Stomach (tissue), 8 donors: ENCODE measurements at regions not wholly inside any gene's neighbourhood (a gene's known extent, or its start where the extent isn't known, plus 50 kb on each side); places are given as distances from the start of the nearest gene placed in this dataset.

Source experiments
- DNase-seq, 2 donors: peaks; one replicate each; pipeline versions ENCODE4 v3.0.0 to v3.0.0-alpha.2; 2013 to 2019
- H3K27ac ChIP-seq, 5 donors: fragments of 200-600 bp in 4 of 5; sonication (generic) in 4 of 5; one replicate each; pipeline ENCODE4 v1.5.1; 2013 to 2019; ENCODE audit warnings: mild to moderate bottlenecking in 1 of 5, moderate library complexity in 1 of 5
- H3K27me3 ChIP-seq, 3 donors: fragments of 200-600 bp; sonication (generic); one replicate each; pipeline ENCODE4 v1.5.1; 2017 to 2019; ENCODE audit warnings: mixed run types in 1 of 3
- H3K36me3 ChIP-seq, 4 donors: fragments of 200-600 bp; sonication (generic); 1 replicate in 3 of 4; 2 replicates in 1 of 4; pipeline ENCODE4 v1.5.1; 2016 to 2019
- H3K4me1 ChIP-seq, 4 donors: fragments of 200-600 bp; sonication (generic); one replicate each; pipeline ENCODE4 v1.5.1; 2016 to 2019
- H3K4me3 ChIP-seq, 4 donors: fragments of 200-600 bp; sonication (generic) in 3 of 4; one replicate each; pipeline ENCODE4 v1.5.1; 2016 to 2019; ENCODE audit warnings: mild to moderate bottlenecking in 1 of 4
- H3K9me3 ChIP-seq, 4 donors: fragments of 200-600 bp; sonication (generic); one replicate each; pipeline ENCODE4 v1.5.1; 2016 to 2019
- EP300 ChIP-seq: sonication (generic); formaldehyde crosslinking; IDR thresholded peaks from one replicate; pipeline ENCODE4 v1.6.1; 2017; ENCODE audit warnings: antibody characterized with exemption
- POLR2A ChIP-seq, 4 donors: fragments of 450-650 bp; IDR thresholded peaks; one replicate each; pipeline ENCODE4 v1.6.1; 2016; ENCODE audit warnings: antibody characterized with exemption in 4 of 4, control low read depth in 2 of 4, mild to moderate bottlenecking in 1 of 4, moderate library complexity in 1 of 4
- POLR2AphosphoS5 ChIP-seq, 3 donors: sonication (generic); formaldehyde crosslinking; IDR thresholded peaks; one replicate each; pipeline ENCODE4 v1.6.1; 2016; ENCODE audit warnings: antibody characterized with exemption in 3 of 3
- WGBS, 5 donors: extraction: QIAGEN DNeasy Blood & Tissue Kit in 3 of 5; methylation state at CpG; one replicate each; pipeline versions ENCODE4 v1.1.5 to v1.1.7; 2013 to 2018; 5-methylcytosine and 5-hydroxymethylcytosine counted together
- intact Hi-C: fragments of 100-400 bp; cut with DNase I; formaldehyde crosslinking; loops from one replicate; pipeline ENCODE4 v1.15.1; 2023; ENCODE audit warnings: low total_unique reads
- TF ChIP-seq, protein P1 (sequence below), 7 experiments: fragments of 450-650 bp in 4 of 7; fragments of 200-600 bp in 3 of 7; sonication (generic) in 3 of 7; IDR thresholded peaks; one replicate each; pipeline ENCODE4 v1.5.1; 2016 to 2019; ENCODE audit warnings: antibody characterized with exemption in 7 of 7, control low read depth in 2 of 7, mild to moderate bottlenecking in 1 of 7
- donor health status: healthy with polysubstance abuse.
- donor health status: Bipolar disorder and iron deficiency.
- donor health status: healthy.

DNA sequence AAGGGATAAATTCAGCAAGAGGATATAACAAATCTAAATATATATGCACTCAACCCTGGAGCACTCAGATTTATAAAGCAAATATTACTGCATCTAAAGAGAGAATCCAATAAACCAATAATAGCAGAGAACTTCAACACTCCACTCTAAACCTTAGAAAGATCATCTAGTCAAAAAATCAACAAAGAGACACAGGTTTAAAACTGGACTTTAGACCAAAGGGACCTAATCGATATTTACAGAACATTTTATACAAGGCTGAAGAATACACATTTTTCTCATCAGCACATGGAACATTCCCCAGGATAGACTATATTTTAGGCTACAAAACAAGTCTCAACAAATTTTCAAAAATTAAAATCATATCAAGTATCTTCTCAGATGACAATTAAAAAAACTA lies 379.0 kb downstream of the GBE1 start:
- no peaks in the 10 kb centered on the region for H3K36me3 ChIP-seq
- no peaks in the 10 kb centered on the region for H3K4me1 ChIP-seq
- H3K27me3 ChIP-seq, result no peaks in the 10 kb centered on the region
- no peak overlapping the region for H3K27ac ChIP-seq
- intact Hi-C loops, result no loop called here
- H3K4me3 ChIP-seq, result no peak overlapping the region
- H3K9me3 ChIP-seq, result peaks cover 0 to 7% (median 0%) of the 10 kb centered on the region in 4 donors
- DNase-seq, result no peak
- 91 to 99% (median 96%) methylated on average over 1 of the region's 1 CpG for WGBS, 5 donors
- TF ChIP-seq POLR2A (IDR thresholded peaks at IDR 0.05) (no peak), EP300 (no peak), POLR2AphosphoS5 (IDR thresholded peaks at IDR 0.05) (no peak)
- TF ChIP-seq, protein P1, sequence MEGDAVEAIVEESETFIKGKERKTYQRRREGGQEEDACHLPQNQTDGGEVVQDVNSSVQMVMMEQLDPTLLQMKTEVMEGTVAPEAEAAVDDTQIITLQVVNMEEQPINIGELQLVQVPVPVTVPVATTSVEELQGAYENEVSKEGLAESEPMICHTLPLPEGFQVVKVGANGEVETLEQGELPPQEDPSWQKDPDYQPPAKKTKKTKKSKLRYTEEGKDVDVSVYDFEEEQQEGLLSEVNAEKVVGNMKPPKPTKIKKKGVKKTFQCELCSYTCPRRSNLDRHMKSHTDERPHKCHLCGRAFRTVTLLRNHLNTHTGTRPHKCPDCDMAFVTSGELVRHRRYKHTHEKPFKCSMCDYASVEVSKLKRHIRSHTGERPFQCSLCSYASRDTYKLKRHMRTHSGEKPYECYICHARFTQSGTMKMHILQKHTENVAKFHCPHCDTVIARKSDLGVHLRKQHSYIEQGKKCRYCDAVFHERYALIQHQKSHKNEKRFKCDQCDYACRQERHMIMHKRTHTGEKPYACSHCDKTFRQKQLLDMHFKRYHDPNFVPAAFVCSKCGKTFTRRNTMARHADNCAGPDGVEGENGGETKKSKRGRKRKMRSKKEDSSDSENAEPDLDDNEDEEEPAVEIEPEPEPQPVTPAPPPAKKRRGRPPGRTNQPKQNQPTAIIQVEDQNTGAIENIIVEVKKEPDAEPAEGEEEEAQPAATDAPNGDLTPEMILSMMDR (IDR thresholded peaks at IDR 0.05), result no peak

DNA sequence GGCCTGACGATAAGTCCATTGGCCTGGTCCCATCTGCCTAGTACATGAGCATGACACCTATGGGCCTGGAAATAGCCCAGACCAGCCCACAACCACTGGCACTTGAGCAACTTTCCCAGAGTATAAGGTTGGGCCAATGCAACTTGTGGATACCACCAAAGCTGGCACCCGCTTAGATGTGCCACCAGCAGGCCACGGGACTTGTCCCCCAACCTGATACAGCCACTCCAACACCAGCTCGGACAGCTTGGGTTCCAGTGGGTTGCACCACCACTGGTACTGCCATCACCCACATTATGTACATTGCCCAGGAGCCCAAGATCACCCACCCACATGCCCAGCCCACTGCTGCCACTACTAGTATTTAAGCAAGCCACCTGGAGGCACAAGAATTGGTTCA lies 381.2 kb downstream of the GBE1 start:
- intact Hi-C loops, result no loop called here
- TF ChIP-seq, protein P1 (IDR thresholded peaks at IDR 0.05), result no peak
- no peak for TF ChIP-seq EP300
- no peak for TF ChIP-seq POLR2A (IDR thresholded peaks at IDR 0.05)
- TF ChIP-seq POLR2AphosphoS5 (IDR thresholded peaks at IDR 0.05), result no peak
- DNase-seq, result no peak
- H3K36me3 ChIP-seq, result no peaks in the 10 kb centered on the region
- H3K9me3 ChIP-seq, result peaks cover 0 to 7% (median 0%) of the 10 kb centered on the region in 4 donors
- no peak overlapping the region for H3K4me3 ChIP-seq
- WGBS, 5 donors, result 87 to 100% (median 97%) methylated on average over 1 to 4 of the region's 4 CpGs
- no peaks in the 10 kb centered on the region for H3K4me1 ChIP-seq
- H3K27ac ChIP-seq, result no peak overlapping the region
- no peaks in the 10 kb centered on the region for H3K27me3 ChIP-seq

DNA sequence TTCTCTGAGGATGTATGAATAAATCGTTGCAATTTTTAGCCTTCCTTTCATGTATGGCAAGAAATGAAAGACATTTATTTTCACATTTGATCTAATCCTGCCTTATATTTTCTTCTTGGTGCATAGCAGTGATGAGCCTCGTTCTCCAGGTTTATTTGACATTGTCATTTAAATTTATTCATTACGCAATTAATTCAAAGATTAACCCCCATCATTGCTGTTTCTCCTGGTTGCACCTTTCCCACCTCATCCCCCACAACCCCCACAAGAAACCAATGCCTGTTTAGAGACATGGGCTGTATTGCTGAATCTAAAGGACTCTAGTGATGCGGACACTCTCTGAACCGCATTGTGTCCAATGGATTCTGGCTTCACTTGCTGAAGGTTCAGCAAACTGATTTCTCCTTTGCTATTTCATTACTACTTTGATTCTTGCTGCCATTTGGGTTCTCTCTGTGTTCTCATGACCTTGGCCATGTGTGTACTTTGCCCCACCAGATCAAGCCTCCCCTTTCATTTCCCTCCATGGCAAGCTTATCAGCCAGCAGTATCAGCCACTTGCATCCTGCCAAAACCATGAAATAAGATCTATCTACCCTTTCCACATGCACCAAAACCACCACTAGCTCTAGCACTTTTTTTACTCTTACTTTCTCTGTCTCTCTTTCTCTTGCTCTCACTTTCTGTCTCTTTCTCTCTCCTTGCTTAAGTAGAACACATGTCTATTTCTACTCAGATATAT lies 382.7 kb downstream of the GBE1 start:
- no peaks in the 10 kb centered on the region for H3K4me1 ChIP-seq
- H3K36me3 ChIP-seq, result no peaks in the 10 kb centered on the region
- no peaks in the 10 kb centered on the region for H3K27me3 ChIP-seq
- peaks cover 0 to 7% (median 0%) of the 10 kb centered on the region in 4 donors for H3K9me3 ChIP-seq
- 67 to 73% (median 70%) methylated on average over 5 of the region's 5 CpGs for WGBS, 5 donors
- H3K27ac ChIP-seq, result no peak overlapping the region
- TF ChIP-seq POLR2AphosphoS5 (IDR thresholded peaks at IDR 0.05), result no peak
- no peak for TF ChIP-seq POLR2A (IDR thresholded peaks at IDR 0.05)
- TF ChIP-seq EP300, result no peak
- H3K4me3 ChIP-seq, result no peak overlapping the region
- DNase-seq, result no peak
- intact Hi-C loops, result no loop called here

DNA sequence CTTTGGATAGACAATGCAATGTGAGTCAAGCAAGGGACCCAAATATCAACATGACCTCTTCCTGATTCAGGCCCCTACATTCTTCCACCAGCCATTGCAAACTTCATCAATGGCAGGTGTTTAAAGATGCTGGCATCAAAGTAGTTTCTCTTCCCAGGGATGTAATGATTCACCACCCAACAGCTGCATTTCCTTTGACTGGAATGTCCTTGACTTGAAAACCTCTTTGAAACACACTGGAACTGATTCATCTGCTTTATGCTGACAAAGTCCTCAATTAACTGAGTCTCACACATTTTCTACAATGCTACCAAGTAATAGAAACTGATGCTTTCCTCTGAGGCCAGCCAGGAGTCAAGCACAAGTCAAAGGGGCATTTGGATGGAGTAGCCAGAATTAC lies 385.5 kb downstream of the GBE1 start:
- no peaks in the 10 kb centered on the region for H3K36me3 ChIP-seq

More for the DNA sequence above, 385.5 kb downstream of the GBE1 start:
- Histone ChIP-seq H3K4me3 (no peak overlapping the region), H3K4me1 (no peaks in the 10 kb centered on the region), H3K27ac (no peak overlapping the region), H3K27me3 (no peaks in the 10 kb centered on the region), H3K9me3 (peaks cover 0 to 7% (median 0%) of the 10 kb centered on the region in 4 donors)
- intact Hi-C loops, result no loop called here
- DNase-seq, result no peak
- no peak for TF ChIP-seq POLR2A (IDR thresholded peaks at IDR 0.05)
- no peak for TF ChIP-seq POLR2AphosphoS5 (IDR thresholded peaks at IDR 0.05)
- TF ChIP-seq, protein P1 (IDR thresholded peaks at IDR 0.05), result no peak
- TF ChIP-seq EP300, result no peak
